Left cardiac atrium (tissue), 4 donors: ENCODE measurements at regions not wholly inside any gene's neighbourhood (a gene's known extent, or its start where the extent isn't known, plus 50 kb on each side); places are given as distances from the start of the nearest gene placed in this dataset.
A peak's percentile ranks its signal among the peaks of the same experiment; 100 is the strongest.
"Not testable (repeated sequence)": the region's sequence is repeated elsewhere in the genome, so short reads cannot be mapped to it uniquely, and the experiment has no call there.

Experiments used
- ATAC-seq, 2 donors: fragments of 200-7000 bp; cut with Tn5 transposase; one replicate each; pipeline ENCODE4 v1.9.1; 2020; ENCODE audit warnings: mild to moderate bottlenecking in 2 of 2, moderate library complexity in 2 of 2
- DNase-seq: peaks from one replicate; pipeline ENCODE4 v3.0.0-alpha.2; 2020
- intact Hi-C, 2 donors: fragments of 100-400 bp; cut with DNase I; formaldehyde crosslinking; loops; one replicate each; pipeline versions ENCODE4 v1.14.1 to v1.15.1; 2022 to 2023
- donor health status: DM: no; HTN: yes; CAD: no.
- donor health status: DM: no; HTN: yes; CAD: no; lungs with severe emphysema.
- donor health status: DM: yes; HTN: yes; CAD: no.
- donor health status: Dilated cardiomyopathy.

GRCh38 chr3:62926494-62926893 lies 51.3 kb upstream of the CADPS start:
- DNase-seq (no peak), ATAC-seq (no peak)

GRCh38 chr3:62928256-62928655 lies 53.0 kb upstream of the CADPS start:
- ATAC-seq (no peak), DNase-seq (no peak)
- intact Hi-C loops = loop anchor here in 1 of 2 donors (5.0 kb wide), 1 partner anchor 261 kb away; no protein-coding TSS in a partner anchor

More at GRCh38 chr3:62926494-62926893, 51.3 kb upstream of the CADPS start:
- intact Hi-C loops = loop anchor here in 1 of 2 donors (5.0 kb wide), 1 partner anchor 259 kb away; no protein-coding TSS in a partner anchor

- intact Hi-C loops = loop anchor here in 1 of 2 donors (5.0 kb wide), 1 partner anchor 262 kb away; no protein-coding TSS in a partner anchor
- DNase-seq (no peak), ATAC-seq (no peak)
Measured at GRCh38 chr3:62929771-62930170, 54.6 kb upstream of the CADPS start.

- intact Hi-C loops = no loop called here
- DNase-seq = no peak
- no peak for ATAC-seq
Measured at GRCh38 chr3:62935793-62936192, 60.6 kb upstream of the CADPS start.

- DNase-seq = no peak
- intact Hi-C loops = no loop called here
- ATAC-seq = no peak
Measured at GRCh38 chr3:62936626-62937254, 61.5 kb upstream of the CADPS start.

GRCh38 chr3:62938583-62938982 lies 63.4 kb upstream of the CADPS start:
- intact Hi-C loops = no loop called here
- no peak for ATAC-seq
- DNase-seq = no peak

GRCh38 chr3:62939707-62940106 lies 64.5 kb upstream of the CADPS start:
- intact Hi-C loops = no loop called here
- ATAC-seq = no peak
- no peak for DNase-seq

GRCh38 chr3:62940771-62941563 lies 65.8 kb upstream of the CADPS start:
- DNase-seq (no peak), ATAC-seq (no peak)
- intact Hi-C loops = no loop called here

GRCh38 chr3:62942227-62942626 lies 67.0 kb upstream of the CADPS start:
- DNase-seq = no peak
- intact Hi-C loops = no loop called here

GRCh38 chr3:62942764-62943163 lies 67.5 kb upstream of the CADPS start:
- DNase-seq = no peak
- ATAC-seq = no peak
- intact Hi-C loops = no loop called here

More at GRCh38 chr3:62942227-62942626, 67.0 kb upstream of the CADPS start:
- ATAC-seq = no peak

GRCh38 chr3:62948921-62949320 lies 73.7 kb upstream of the CADPS start:
- no peak for DNase-seq
- intact Hi-C loops = no loop called here
- ATAC-seq = no peak

GRCh38 chr3:62950210-62950609 lies 75.0 kb upstream of the CADPS start:
- intact Hi-C loops = no loop called here
- no peak for DNase-seq
- ATAC-seq = no peak

- ATAC-seq (no peak), DNase-seq (no peak)
- intact Hi-C loops = no loop called here
Measured at GRCh38 chr3:62951037-62951613, 75.9 kb upstream of the CADPS start.

- ATAC-seq, intact Hi-C loops, DNase-seq: not testable (repeated sequence)
Measured at GRCh38 chr3:62951880-62952279, 76.7 kb upstream of the CADPS start.

- DNase-seq (no peak), ATAC-seq (no peak)
- intact Hi-C loops = no loop called here
Measured at GRCh38 chr3:62954580-62954979, 79.4 kb upstream of the CADPS start.

GRCh38 chr3:62955126-62955525 lies 79.9 kb upstream of the CADPS start:
- intact Hi-C loops = no loop called here
- DNase-seq (no peak), ATAC-seq (no peak)

- intact Hi-C loops = no loop called here
Measured at GRCh38 chr3:62956411-62956810, 81.2 kb upstream of the CADPS start.

GRCh38 chr3:62961874-62962556 lies 86.8 kb upstream of the CADPS start:
- no peak for DNase-seq
- ATAC-seq = no peak
- intact Hi-C loops = no loop called here

More at GRCh38 chr3:62956411-62956810, 81.2 kb upstream of the CADPS start:
- no peak for ATAC-seq
- no peak for DNase-seq

GRCh38 chr3:62962714-62963113 lies 87.5 kb upstream of the CADPS start:
- intact Hi-C loops = no loop called here
- DNase-seq (no peak), ATAC-seq (no peak)

- ATAC-seq (peak in 1 of 2 donors; percentile 72), DNase-seq (no peak)
- intact Hi-C loops = no loop called here
Measured at GRCh38 chr3:62965311-62965710, 90.1 kb upstream of the CADPS start.
